Neural crest cell (in vitro differentiated cells): ENCODE measurements at regions not wholly inside any gene's neighbourhood (a gene's known extent, or its start where the extent isn't known, plus 50 kb on each side); places are given as distances from the start of the nearest gene placed in this dataset.

Source experiments
- DNase-seq: peaks from one replicate; pipeline ENCODE4 v3.0.0; 2021; ENCODE audit warnings: low read depth, mixed read lengths, low spot score
- H3K27ac Mint-ChIP-seq: one replicate; pipeline ENCODE4 v1.8.0; 2021; ENCODE audit warnings: mild to moderate bottlenecking, mixed read lengths; ENCODE audit not compliant: unreplicated experiment
- H3K27me3 Mint-ChIP-seq: 2 replicates; pipeline ENCODE4 v1.8.0; 2021; ENCODE audit warnings: low read depth, mild to moderate bottlenecking, mixed read lengths
- H3K36me3 Mint-ChIP-seq: 2 replicates; pipeline ENCODE4 v1.8.0; 2021; ENCODE audit warnings: low read depth, mild to moderate bottlenecking, mixed read lengths
- H3K4me1 Mint-ChIP-seq: 2 replicates; pipeline ENCODE4 v1.8.0; 2021; ENCODE audit warnings: mixed read lengths
- H3K4me3 Mint-ChIP-seq: one replicate; pipeline ENCODE4 v1.8.0; 2021; ENCODE audit warnings: mild to moderate bottlenecking, mixed read lengths
- H3K9me3 Mint-ChIP-seq: 2 replicates; pipeline ENCODE4 v1.8.0; 2021; ENCODE audit warnings: mixed read lengths
- CTCF ChIP-seq: fragments of 200-600 bp; sonication (generic); conservative IDR thresholded peaks from 2 replicates; pipeline ENCODE4 v1.5.0; 2021; ENCODE audit warnings: antibody characterized with exemption, mild to moderate bottlenecking

- no peaks in the 10 kb centered on the region for H3K36me3 Mint-ChIP-seq
- TF ChIP-seq CTCF = no peak
- peaks cover 20% of the 10 kb centered on the region for H3K4me1 Mint-ChIP-seq
- H3K4me3 Mint-ChIP-seq = no peak overlapping the region
- H3K27me3 Mint-ChIP-seq = peaks cover 23% of the 10 kb centered on the region
- H3K9me3 Mint-ChIP-seq = no peaks in the 10 kb centered on the region
- peak overlapping the region; percentile 5 for H3K27ac Mint-ChIP-seq
- no peak for DNase-seq
These were observed 109.2 kb upstream of the WWC1 start for GRCh38 chr5:168182269-168182668.

- peaks cover 20% of the 10 kb centered on the region for H3K4me1 Mint-ChIP-seq
- H3K4me3 Mint-ChIP-seq = no peak overlapping the region
- no peak overlapping the region for H3K27ac Mint-ChIP-seq
- no peak for TF ChIP-seq CTCF
- H3K36me3 Mint-ChIP-seq = no peaks in the 10 kb centered on the region
- no peak for DNase-seq
- no peaks in the 10 kb centered on the region for H3K9me3 Mint-ChIP-seq
- peaks cover 13% of the 10 kb centered on the region for H3K27me3 Mint-ChIP-seq
These were observed 107.3 kb upstream of the WWC1 start for GRCh38 chr5:168184103-168184502.

GRCh38 chr5:168186289-168187074 is 105.0 kb upstream of the WWC1 start:
- Mint-ChIP-seq H3K36me3 (no peaks in the 10 kb centered on the region), H3K27ac (no peak overlapping the region), H3K4me1 (peaks cover 20% of the 10 kb centered on the region), H3K9me3 (no peaks in the 10 kb centered on the region), H3K4me3 (no peak overlapping the region), H3K27me3 (peaks cover 13% of the 10 kb centered on the region)
- no peak for DNase-seq
- TF ChIP-seq CTCF = no peak

- no peak overlapping the region for H3K4me3 Mint-ChIP-seq
- peaks cover 9% of the 10 kb centered on the region for H3K27me3 Mint-ChIP-seq
- TF ChIP-seq CTCF = no peak
- peaks cover 20% of the 10 kb centered on the region for H3K4me1 Mint-ChIP-seq
- no peaks in the 10 kb centered on the region for H3K9me3 Mint-ChIP-seq
- no peak overlapping the region for H3K27ac Mint-ChIP-seq
- DNase-seq = no peak
- H3K36me3 Mint-ChIP-seq = no peaks in the 10 kb centered on the region
These were observed 103.8 kb upstream of the WWC1 start for GRCh38 chr5:168187614-168188013.

- no peak overlapping the region for H3K27ac Mint-ChIP-seq
- H3K9me3 Mint-ChIP-seq = no peaks in the 10 kb centered on the region
- no peak for TF ChIP-seq CTCF
- peaks cover 9% of the 10 kb centered on the region for H3K27me3 Mint-ChIP-seq
- H3K4me1 Mint-ChIP-seq = peaks cover 25% of the 10 kb centered on the region
- no peak for DNase-seq
- H3K4me3 Mint-ChIP-seq = no peak overlapping the region
- H3K36me3 Mint-ChIP-seq = no peaks in the 10 kb centered on the region
These were observed 103.3 kb upstream of the WWC1 start for GRCh38 chr5:168188182-168188581.
